ENCODE measurements at regions not wholly inside any gene's neighbourhood (a gene's known extent, or its start where the extent isn't known, plus 50 kb on each side); places are given as distances from the start of the nearest gene placed in this dataset.

GRCh38 chr20:22382742-22383141 lies 201.6 kb downstream of the FOXA2 start:
- Mint-ChIP-seq H3K4me1 (ENCODE audit: unreplicated experiment) (no peaks in the 10 kb centered on the region), H3K9me3 (ENCODE audit: unreplicated experiment) (no peaks in the 10 kb centered on the region), H3K4me3 (ENCODE audit: unreplicated experiment) (no peak overlapping the region), H3K27ac (ENCODE audit: unreplicated experiment) (no peak overlapping the region), H3K27me3 (ENCODE audit: unreplicated experiment) (no peaks in the 10 kb centered on the region), H3K36me3 (ENCODE audit: low read depth, unreplicated experiment) (no peaks in the 10 kb centered on the region)
- no peak for TF ChIP-seq CTCF (IDR thresholded peaks at IDR 0.05; ENCODE audit: unreplicated experiment)
- no peak for DNase-seq (ENCODE audit: low spot score)

- Mint-ChIP-seq H3K4me3 (ENCODE audit: unreplicated experiment) (no peak overlapping the region), H3K9me3 (ENCODE audit: unreplicated experiment) (no peaks in the 10 kb centered on the region), H3K36me3 (ENCODE audit: low read depth, unreplicated experiment) (no peaks in the 10 kb centered on the region), H3K27me3 (ENCODE audit: unreplicated experiment) (no peaks in the 10 kb centered on the region), H3K4me1 (ENCODE audit: unreplicated experiment) (no peaks in the 10 kb centered on the region), H3K27ac (ENCODE audit: unreplicated experiment) (no peak overlapping the region)
- TF ChIP-seq CTCF (IDR thresholded peaks at IDR 0.05; ENCODE audit: unreplicated experiment) = no peak
- no peak for DNase-seq (ENCODE audit: low spot score)
These were observed 202.5 kb downstream of the FOXA2 start for GRCh38 chr20:22381812-22382416.

GRCh38 chr20:22379472-22379871 lies 204.9 kb downstream of the FOXA2 start:
- no peak for DNase-seq (ENCODE audit: low spot score)
- no peaks in the 10 kb centered on the region for H3K9me3 Mint-ChIP-seq (ENCODE audit: unreplicated experiment)
- H3K36me3 Mint-ChIP-seq (ENCODE audit: low read depth, unreplicated experiment) = no peaks in the 10 kb centered on the region
- no peak overlapping the region for H3K4me3 Mint-ChIP-seq (ENCODE audit: unreplicated experiment)
- H3K27me3 Mint-ChIP-seq (ENCODE audit: unreplicated experiment) = no peaks in the 10 kb centered on the region
- no peak for TF ChIP-seq CTCF (IDR thresholded peaks at IDR 0.05; ENCODE audit: unreplicated experiment)
- H3K27ac Mint-ChIP-seq (ENCODE audit: unreplicated experiment) = no peak overlapping the region
- no peaks in the 10 kb centered on the region for H3K4me1 Mint-ChIP-seq (ENCODE audit: unreplicated experiment)

GRCh38 chr20:22374678-22375590 lies 209.4 kb downstream of the FOXA2 start:
- Mint-ChIP-seq H3K27ac (ENCODE audit: unreplicated experiment) (no peak overlapping the region), H3K36me3 (ENCODE audit: low read depth, unreplicated experiment) (no peaks in the 10 kb centered on the region), H3K27me3 (ENCODE audit: unreplicated experiment) (no peaks in the 10 kb centered on the region), H3K4me1 (ENCODE audit: unreplicated experiment) (peaks cover 12% of the 10 kb centered on the region), H3K9me3 (ENCODE audit: unreplicated experiment) (no peaks in the 10 kb centered on the region), H3K4me3 (ENCODE audit: unreplicated experiment) (no peak overlapping the region)
- no peak for DNase-seq (ENCODE audit: low spot score)
- no peak for TF ChIP-seq CTCF (IDR thresholded peaks at IDR 0.05; ENCODE audit: unreplicated experiment)

- Mint-ChIP-seq H3K36me3 (ENCODE audit: low read depth, unreplicated experiment) (no peaks in the 10 kb centered on the region), H3K4me1 (ENCODE audit: unreplicated experiment) (peaks cover 12% of the 10 kb centered on the region), H3K9me3 (ENCODE audit: unreplicated experiment) (no peaks in the 10 kb centered on the region), H3K27ac (ENCODE audit: unreplicated experiment) (no peak overlapping the region), H3K4me3 (ENCODE audit: unreplicated experiment) (no peak overlapping the region), H3K27me3 (ENCODE audit: unreplicated experiment) (no peaks in the 10 kb centered on the region)
- no peak for DNase-seq (ENCODE audit: low spot score)
- no peak for TF ChIP-seq CTCF (IDR thresholded peaks at IDR 0.05; ENCODE audit: unreplicated experiment)
These were observed 210.3 kb downstream of the FOXA2 start for GRCh38 chr20:22374066-22374465.
